ENCODE measurements at regions not wholly inside any gene's neighbourhood (a gene's known extent, or its start where the extent isn't known, plus 50 kb on each side); places are given as distances from the start of the nearest gene placed in this dataset.

- H3K23me2 ChIP-seq (ENCODE audit: insufficient read length, low read depth, low read length, poor library complexity, severe bottlenecking): no peaks in the 10 kb centered on the region
- no peak overlapping the region for H3K23ac ChIP-seq (ENCODE audit: insufficient read length, low read depth, low read length)
- no peak overlapping the region for H3K4me3 Mint-ChIP-seq
- H3K9me3 ChIP-seq (ENCODE audit: control insufficient read depth, low read depth, low read length): no peaks in the 10 kb centered on the region
- no peaks in the 10 kb centered on the region for H3K79me1 ChIP-seq (ENCODE audit: insufficient read depth, low read depth, low read length, poor library complexity, severe bottlenecking)
- no peak overlapping the region for H2AK5ac ChIP-seq (ENCODE audit: insufficient read length, low read length)
- H4K91ac ChIP-seq (ENCODE audit: insufficient read length, low read depth, low read length): no peak overlapping the region
- H2BK120ac ChIP-seq (ENCODE audit: low read depth, low read length, poor library complexity, severe bottlenecking): no peak overlapping the region
- H3K56ac ChIP-seq (ENCODE audit: insufficient read length, low read depth, low read length): no peak overlapping the region
- no peak overlapping the region for H3K4ac ChIP-seq (ENCODE audit: low read depth, low read length)
- no peaks in the 10 kb centered on the region for H3K27me3 Mint-ChIP-seq (ENCODE audit: low read depth)
- no peak overlapping the region for H2AFZ ChIP-seq (ENCODE audit: low read length)
- no peak overlapping the region for H3K4me2 ChIP-seq (ENCODE audit: insufficient read depth, insufficient read length, low read length)
- no peak overlapping the region for H2BK20ac ChIP-seq (ENCODE audit: low read depth, low read length, poor library complexity, severe bottlenecking)
- H3K27ac Mint-ChIP-seq: no peak overlapping the region
- TF ChIP-seq CTCF (conservative IDR thresholded peaks at IDR 0.05): no peak
- no peak overlapping the region for H2BK15ac ChIP-seq (ENCODE audit: low read depth, low read length)
- no peak for DNase-seq
- H3T11ph ChIP-seq (ENCODE audit: low read length): no peak overlapping the region
- no peak overlapping the region for H3K9ac ChIP-seq (ENCODE audit: extremely low read depth, insufficient read length, low read length)
- H3K79me2 ChIP-seq (ENCODE audit: insufficient read depth, low read length): no peaks in the 10 kb centered on the region
- no peaks in the 10 kb centered on the region for H4K20me1 ChIP-seq (ENCODE audit: control insufficient read depth, insufficient read depth, insufficient read length)
- WGBS (ENCODE audit: extremely low coverage, insufficient read length, low lambda C conversion rate): no CpG with 5 or more reads among the region's 4 CpGs
- no peaks in the 10 kb centered on the region; the same call in 1 of the 2 replicates for H3K4me1 ChIP-seq (ENCODE audit: insufficient read depth, low read length)
- H3K9me3 Mint-ChIP-seq: no peaks in the 10 kb centered on the region
- H3K14ac ChIP-seq (ENCODE audit: insufficient read depth, low read length): no peak overlapping the region
- H3K4me1 Mint-ChIP-seq: peaks cover 0 to 5% of the 10 kb centered on the region in 2 experiments; a peak in 1 of 4 replicates
- H2BK12ac ChIP-seq (ENCODE audit: insufficient read length, low read depth, low read length): no peak overlapping the region
- H3K36me3 Mint-ChIP-seq (ENCODE audit: insufficient read depth in 1 of 3, low read depth in 3 of 3): no peaks in the 10 kb centered on the region
- H4K8ac ChIP-seq (replicated peaks; ENCODE audit: insufficient read length, low read depth, low read length): no peak overlapping the region
- no peak overlapping the region for H3K18ac ChIP-seq (ENCODE audit: insufficient read length, low read depth, low read length)
- no peak overlapping the region for H2BK5ac ChIP-seq (ENCODE audit: insufficient read length, low read length)
- H4K5ac ChIP-seq (ENCODE audit: insufficient read length, low read depth, low read length): no peak overlapping the region
- H3K27ac ChIP-seq (ENCODE audit: insufficient read length, low read depth, low read length): no peak overlapping the region
- no peaks in the 10 kb centered on the region for H3K27me3 ChIP-seq (ENCODE audit: insufficient read depth, low read length)
These were observed 73.4 kb upstream of the SLC13A1 start for GRCh38 chr7:123273185-123273584.

All from H9 (cell line).